Erythroblast (primary cell): ENCODE measurements at regions not wholly inside any gene's neighbourhood (a gene's known extent, or its start where the extent isn't known, plus 50 kb on each side); places are given as distances from the start of the nearest gene placed in this dataset.

ENCODE experiments used
- GATA1 ChIP-seq: IDR thresholded peaks from 2 replicates; pipeline ENCODE4 v1.6.1; 2011; ENCODE audit warnings: low read depth, mild to moderate bottlenecking, control low read depth, low read length, moderate library complexity
- POLR2A ChIP-seq: IDR thresholded peaks from 2 replicates; pipeline ENCODE4 v1.6.1; 2011; ENCODE audit warnings: mild to moderate bottlenecking, low read length

- TF ChIP-seq POLR2A = no peak
- TF ChIP-seq GATA1 = no peak
Measured at GRCh38 chr7:42614636-42615035, 297.2 kb downstream of the C7orf25 start.
